Ovary (tissue), 3 donors: ENCODE measurements at regions not wholly inside any gene's neighbourhood (a gene's known extent, or its start where the extent isn't known, plus 50 kb on each side); places are given as distances from the start of the nearest gene placed in this dataset.

ENCODE experiments used
- EP300 ChIP-seq: sonication (generic); formaldehyde crosslinking; IDR thresholded peaks from one replicate; pipeline ENCODE4 v1.6.1; 2017; ENCODE audit warnings: antibody characterized with exemption
- POLR2A ChIP-seq: fragments of 450-650 bp; IDR thresholded peaks from one replicate; pipeline ENCODE4 v1.6.1; 2017; ENCODE audit warnings: antibody characterized with exemption, mild to moderate bottlenecking, moderate library complexity
- TF ChIP-seq, protein P1 (sequence below), 3 donors: fragments of 450-650 bp in 2 of 3; fragments of 200-600 bp in 1 of 3; IDR thresholded peaks; one replicate each; pipeline versions ENCODE4 v1.5.1 to v1.8.0; 2016 to 2022; ENCODE audit warnings: antibody characterized with exemption in 3 of 3, mild to moderate bottlenecking in 1 of 3
- donor health status: DM: no; HTN: no; CAD: no.

DNA sequence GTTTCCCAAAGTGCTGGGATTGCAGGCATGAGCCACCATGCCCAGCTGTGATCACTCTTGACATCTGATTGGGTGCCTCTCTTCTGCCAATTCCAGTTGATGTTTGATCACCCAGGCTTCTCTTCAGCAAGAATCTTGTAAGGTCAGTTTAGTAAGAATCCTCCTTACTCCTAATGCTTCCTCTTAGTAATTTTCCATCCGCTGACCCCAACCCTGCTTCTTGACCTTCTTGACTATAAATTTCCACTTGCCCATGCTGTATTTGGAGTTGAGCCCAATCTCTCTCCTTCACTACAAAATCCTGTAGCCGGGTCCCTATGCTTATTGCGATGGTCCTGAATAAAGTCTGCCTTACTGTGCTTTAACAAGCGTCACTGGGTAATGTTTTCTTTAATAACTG, 75.4 kb downstream of the DDIT4L start:
- TF ChIP-seq, protein P1, sequence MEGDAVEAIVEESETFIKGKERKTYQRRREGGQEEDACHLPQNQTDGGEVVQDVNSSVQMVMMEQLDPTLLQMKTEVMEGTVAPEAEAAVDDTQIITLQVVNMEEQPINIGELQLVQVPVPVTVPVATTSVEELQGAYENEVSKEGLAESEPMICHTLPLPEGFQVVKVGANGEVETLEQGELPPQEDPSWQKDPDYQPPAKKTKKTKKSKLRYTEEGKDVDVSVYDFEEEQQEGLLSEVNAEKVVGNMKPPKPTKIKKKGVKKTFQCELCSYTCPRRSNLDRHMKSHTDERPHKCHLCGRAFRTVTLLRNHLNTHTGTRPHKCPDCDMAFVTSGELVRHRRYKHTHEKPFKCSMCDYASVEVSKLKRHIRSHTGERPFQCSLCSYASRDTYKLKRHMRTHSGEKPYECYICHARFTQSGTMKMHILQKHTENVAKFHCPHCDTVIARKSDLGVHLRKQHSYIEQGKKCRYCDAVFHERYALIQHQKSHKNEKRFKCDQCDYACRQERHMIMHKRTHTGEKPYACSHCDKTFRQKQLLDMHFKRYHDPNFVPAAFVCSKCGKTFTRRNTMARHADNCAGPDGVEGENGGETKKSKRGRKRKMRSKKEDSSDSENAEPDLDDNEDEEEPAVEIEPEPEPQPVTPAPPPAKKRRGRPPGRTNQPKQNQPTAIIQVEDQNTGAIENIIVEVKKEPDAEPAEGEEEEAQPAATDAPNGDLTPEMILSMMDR (IDR thresholded peaks at IDR 0.05) = no peak
- no peak for TF ChIP-seq EP300
- TF ChIP-seq POLR2A = no peak
